Astrocyte (in vitro differentiated cells and primary cell): ENCODE measurements at regions not wholly inside any gene's neighbourhood (a gene's known extent, or its start where the extent isn't known, plus 50 kb on each side); places are given as distances from the start of the nearest gene placed in this dataset.

Experiments
- DNase-seq: peaks from one replicate; pipeline ENCODE4 v3.0.0-alpha.2; 2010; ENCODE audit warnings: low read depth
- FAIRE-seq: peaks from 2 replicates; lab custom pipeline; 2011; peaks lifted over from hg19 to GRCh38; lab: Jason Lieb, UNC
- H2AFZ ChIP-seq: 2 replicates; pipeline ENCODE4 v1.6.0; 2012; ENCODE audit warnings: low read depth, low read length, inconsistent platforms
- H3K27ac ChIP-seq: 2 replicates; pipeline ENCODE4 v1.5.1; 2011; ENCODE audit warnings: low read depth, low read length, inconsistent platforms
- H3K27me3 ChIP-seq: 2 replicates; pipeline ENCODE4 v1.6.0; 2011; ENCODE audit warnings: low read length, inconsistent platforms; ENCODE audit not compliant: insufficient read depth
- H3K36me3 ChIP-seq: 2 replicates; pipeline ENCODE4 v1.5.1; 2011; ENCODE audit warnings: low read length, inconsistent platforms; ENCODE audit not compliant: insufficient read depth
- H3K4me1 ChIP-seq: 2 replicates; pipeline ENCODE4 v1.5.1; 2011; ENCODE audit warnings: low read length, inconsistent platforms; ENCODE audit not compliant: insufficient read depth
- H3K4me2 ChIP-seq: 2 replicates; pipeline ENCODE4 v1.6.0; 2012; ENCODE audit warnings: low read length, inconsistent platforms
- H3K4me3 ChIP-seq: 2 replicates; pipeline ENCODE4 v1.5.1; 2011; ENCODE audit warnings: low read depth, mild to moderate bottlenecking, low read length, inconsistent platforms; ENCODE audit not compliant: insufficient read depth
- H3K79me2 ChIP-seq: 2 replicates; pipeline ENCODE4 v1.6.0; 2012; ENCODE audit warnings: mild to moderate bottlenecking, low read length, inconsistent platforms; ENCODE audit not compliant: insufficient read depth
- H3K9ac ChIP-seq: 2 replicates; pipeline ENCODE4 v1.6.0; 2012; ENCODE audit warnings: mild to moderate bottlenecking, low read length, inconsistent platforms
- H3K9me3 ChIP-seq: 2 replicates; pipeline ENCODE4 v1.5.1; 2012; ENCODE audit warnings: low read depth, mild to moderate bottlenecking, low read length, inconsistent platforms; ENCODE audit not compliant: insufficient read depth
- H4K20me1 ChIP-seq: 2 replicates; pipeline ENCODE4 v1.6.0; 2012; ENCODE audit warnings: low read length, inconsistent platforms; ENCODE audit not compliant: insufficient read depth
- H3K27ac Mint-ChIP-seq: one replicate; pipeline ENCODE4 v1.8.0; 2021; ENCODE audit warnings: mild to moderate bottlenecking, mixed read lengths; ENCODE audit not compliant: unreplicated experiment
- H3K27me3 Mint-ChIP-seq: one replicate; pipeline ENCODE4 v1.8.0; 2021; ENCODE audit warnings: low read depth, mixed read lengths; ENCODE audit not compliant: unreplicated experiment
- H3K36me3 Mint-ChIP-seq: one replicate; pipeline ENCODE4 v1.8.0; 2021; ENCODE audit warnings: low read depth, mixed read lengths; ENCODE audit not compliant: unreplicated experiment
- H3K4me1 Mint-ChIP-seq: one replicate; pipeline ENCODE4 v1.8.0; 2021; ENCODE audit warnings: low read depth, mixed read lengths; ENCODE audit not compliant: unreplicated experiment
- H3K4me3 Mint-ChIP-seq: one replicate; pipeline ENCODE4 v1.8.0; 2021; ENCODE audit warnings: mild to moderate bottlenecking, moderate library complexity, mixed read lengths; ENCODE audit not compliant: unreplicated experiment
- H3K9me3 Mint-ChIP-seq: one replicate; pipeline ENCODE4 v1.8.0; 2021; ENCODE audit warnings: mild to moderate bottlenecking, mixed read lengths; ENCODE audit not compliant: unreplicated experiment
- EZH2 ChIP-seq: IDR thresholded peaks from 2 replicates; pipeline ENCODE4 v1.6.1; 2012; ENCODE audit warnings: mild to moderate bottlenecking, low read length, inconsistent platforms; ENCODE audit not compliant: insufficient read depth
- TF ChIP-seq, protein P1 (sequence below): IDR thresholded peaks from 2 replicates; pipeline ENCODE4 v1.5.1; 2011; ENCODE audit warnings: low read depth, mild to moderate bottlenecking, inconsistent platforms, low read length, moderate library complexity; ENCODE audit not compliant: insufficient read depth

DNA sequence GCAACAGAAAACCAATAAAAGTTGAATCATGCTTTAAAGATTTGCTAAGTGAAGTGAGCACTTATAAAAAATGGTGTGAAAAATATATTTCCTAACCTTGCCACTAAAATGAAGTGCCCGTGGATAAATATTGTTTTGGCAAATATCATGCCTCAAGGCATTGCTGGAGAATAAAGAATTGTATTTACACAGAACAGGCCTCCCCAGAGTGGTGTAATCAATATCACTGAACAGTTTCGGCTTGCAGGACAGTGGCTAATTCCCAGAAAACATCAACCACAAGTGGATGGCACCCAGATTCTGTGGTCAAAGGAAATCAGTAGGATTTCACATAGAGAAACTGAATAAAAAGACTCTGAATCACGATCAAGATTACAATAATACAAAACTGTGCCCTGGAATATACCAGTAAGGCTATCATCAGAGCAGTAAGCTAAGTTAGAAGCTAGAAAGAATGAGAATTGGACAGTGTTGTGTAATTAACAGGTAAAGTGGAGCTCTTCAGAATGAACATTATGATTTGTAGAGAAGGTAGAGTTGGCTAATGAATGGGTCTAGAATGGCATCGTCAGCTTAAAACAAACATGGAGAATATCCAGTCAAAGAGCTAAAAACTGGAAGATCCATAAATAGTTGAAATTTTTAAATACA lies 1026.9 kb upstream of the ADGRB3 start:
- Histone ChIP-seq H3K36me3 (no peaks in the 10 kb centered on the region), H3K79me2 (no peaks in the 10 kb centered on the region), H3K9ac (no peak overlapping the region), H3K4me3 (no peak overlapping the region), H3K9me3 (no peaks in the 10 kb centered on the region), H3K27me3 (no peaks in the 10 kb centered on the region), H4K20me1 (no peaks in the 10 kb centered on the region), H3K27ac (no peak overlapping the region), H3K4me1 (no peaks in the 10 kb centered on the region), H2AFZ (no peak overlapping the region), H3K4me2 (no peak overlapping the region)
- no peaks in the 10 kb centered on the region for H3K36me3 Mint-ChIP-seq
- TF ChIP-seq EZH2, result no peak
- TF ChIP-seq, protein P1, sequence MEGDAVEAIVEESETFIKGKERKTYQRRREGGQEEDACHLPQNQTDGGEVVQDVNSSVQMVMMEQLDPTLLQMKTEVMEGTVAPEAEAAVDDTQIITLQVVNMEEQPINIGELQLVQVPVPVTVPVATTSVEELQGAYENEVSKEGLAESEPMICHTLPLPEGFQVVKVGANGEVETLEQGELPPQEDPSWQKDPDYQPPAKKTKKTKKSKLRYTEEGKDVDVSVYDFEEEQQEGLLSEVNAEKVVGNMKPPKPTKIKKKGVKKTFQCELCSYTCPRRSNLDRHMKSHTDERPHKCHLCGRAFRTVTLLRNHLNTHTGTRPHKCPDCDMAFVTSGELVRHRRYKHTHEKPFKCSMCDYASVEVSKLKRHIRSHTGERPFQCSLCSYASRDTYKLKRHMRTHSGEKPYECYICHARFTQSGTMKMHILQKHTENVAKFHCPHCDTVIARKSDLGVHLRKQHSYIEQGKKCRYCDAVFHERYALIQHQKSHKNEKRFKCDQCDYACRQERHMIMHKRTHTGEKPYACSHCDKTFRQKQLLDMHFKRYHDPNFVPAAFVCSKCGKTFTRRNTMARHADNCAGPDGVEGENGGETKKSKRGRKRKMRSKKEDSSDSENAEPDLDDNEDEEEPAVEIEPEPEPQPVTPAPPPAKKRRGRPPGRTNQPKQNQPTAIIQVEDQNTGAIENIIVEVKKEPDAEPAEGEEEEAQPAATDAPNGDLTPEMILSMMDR, result no peak
- H3K4me3 Mint-ChIP-seq, result no peak overlapping the region
- H3K4me1 Mint-ChIP-seq, result no peaks in the 10 kb centered on the region
- H3K27me3 Mint-ChIP-seq, result no peaks in the 10 kb centered on the region
- FAIRE-seq (no peak), DNase-seq (no peak)
- H3K9me3 Mint-ChIP-seq, result no peaks in the 10 kb centered on the region
- H3K27ac Mint-ChIP-seq, result no peak overlapping the region

GRCh38 chr6:67606906-67607828 lies 1027.9 kb upstream of the ADGRB3 start:
- Mint-ChIP-seq H3K27me3 (no peaks in the 10 kb centered on the region), H3K36me3 (no peaks in the 10 kb centered on the region), H3K4me3 (no peak overlapping the region), H3K4me1 (no peaks in the 10 kb centered on the region), H3K9me3 (no peaks in the 10 kb centered on the region), H3K27ac (no peak overlapping the region)
- Histone ChIP-seq H2AFZ (no peak overlapping the region), H3K79me2 (no peaks in the 10 kb centered on the region), H3K27me3 (no peaks in the 10 kb centered on the region), H3K4me3 (no peak overlapping the region), H3K36me3 (no peaks in the 10 kb centered on the region), H4K20me1 (no peaks in the 10 kb centered on the region), H3K9ac (no peak overlapping the region), H3K4me1 (no peaks in the 10 kb centered on the region), H3K27ac (no peak overlapping the region), H3K9me3 (no peaks in the 10 kb centered on the region), H3K4me2 (no peak overlapping the region)
- peak; percentile 23 for DNase-seq
- peak; percentile 49 for FAIRE-seq
- TF ChIP-seq, protein P1, result no peak
- TF ChIP-seq EZH2, result no peak
